WTC11 (cell line): ENCODE measurements at regions not wholly inside any gene's neighbourhood (a gene's known extent, or its start where the extent isn't known, plus 50 kb on each side); places are given as distances from the start of the nearest gene placed in this dataset.

Experiments
- ATAC-seq: fragments of 200-7000 bp; cut with Tn5 transposase; 2 replicates; pipeline ENCODE4 v1.10.0; 2021; ENCODE audit warnings: mild to moderate bottlenecking, moderate library complexity
- CTCF ChIA-PET: fragments of 300-600 bp; sonication (Branson Sonifier 250); formaldehyde crosslinking; loops from one replicate; lab custom pipeline; 2021; ENCODE audit warnings: antibody characterized with exemption; lab: Charles Lee
- POLR2A ChIA-PET: fragments of 350-600 bp; sonication (Branson Sonifier 250); formaldehyde crosslinking; loops from one replicate; lab custom pipeline; 2021; ENCODE audit warnings: antibody characterized with exemption; lab: Charles Lee
- DNase-seq: peaks from one replicate; pipeline ENCODE4 v3.0.0; 2021; ENCODE audit warnings: low spot score
- H3K27ac Mint-ChIP-seq: 2 replicates; pipeline ENCODE4 v1.8.0; 2021; ENCODE audit warnings: mixed read lengths
- H3K27me3 Mint-ChIP-seq: 2 replicates; pipeline ENCODE4 v1.8.0; 2021; ENCODE audit warnings: low read depth, mild to moderate bottlenecking, moderate library complexity, mixed read lengths
- H3K36me3 Mint-ChIP-seq: 2 replicates; pipeline ENCODE4 v1.8.0; 2021; ENCODE audit warnings: mixed read lengths
- H3K4me1 Mint-ChIP-seq: 2 replicates; pipeline ENCODE4 v1.8.0; 2022; ENCODE audit warnings: mixed read lengths
- H3K4me3 Mint-ChIP-seq: 2 replicates; pipeline ENCODE4 v1.8.0; 2021; ENCODE audit warnings: mild to moderate bottlenecking, moderate library complexity, mixed read lengths
- H3K9me3 Mint-ChIP-seq: 2 replicates; pipeline ENCODE4 v1.8.0; 2021; ENCODE audit warnings: mixed read lengths
- CBFB ChIP-seq: sonication (generic); formaldehyde crosslinking; IDR thresholded peaks from 2 replicates; pipeline ENCODE4 v1.8.1; 2022; ENCODE audit warnings: mild to moderate bottlenecking, low read depth, missing genetic modification reagents
- ELF4 ChIP-seq: sonication (generic); formaldehyde crosslinking; IDR thresholded peaks from 2 replicates; pipeline ENCODE4 v1.8.1; 2022; ENCODE audit warnings: low read depth, mild to moderate bottlenecking, moderate library complexity, missing genetic modification reagents
- JAZF1 ChIP-seq: fragments of 250-450 bp; sonication (Bioruptor Pico); IDR thresholded peaks from 2 replicates; pipeline ENCODE4 v1.9.0; 2021; ENCODE audit warnings: moderate library complexity, mild to moderate bottlenecking, inconsistent platforms
- JUN ChIP-seq: sonication (generic); formaldehyde crosslinking; IDR thresholded peaks from 2 replicates; pipeline ENCODE4 v1.8.0; 2023; ENCODE audit warnings: mild to moderate bottlenecking, missing genetic modification reagents
- NFYB ChIP-seq: sonication (generic); formaldehyde crosslinking; conservative IDR thresholded peaks from 2 replicates; pipeline ENCODE4 v1.8.0; 2022; ENCODE audit warnings: low read depth, missing genetic modification reagents
- SMAD4 ChIP-seq: sonication (generic); formaldehyde crosslinking; IDR thresholded peaks from 2 replicates; pipeline ENCODE4 v1.8.0; 2022; ENCODE audit warnings: mild to moderate bottlenecking, missing genetic modification reagents
- SP1 ChIP-seq: sonication (generic); formaldehyde crosslinking; conservative IDR thresholded peaks from 2 replicates; pipeline ENCODE4 v1.8.1; 2022; ENCODE audit warnings: missing genetic modification reagents
- TP53 ChIP-seq: sonication (generic); formaldehyde crosslinking; IDR thresholded peaks from 2 replicates; pipeline ENCODE4 v1.8.1; 2023; ENCODE audit warnings: mild to moderate bottlenecking, missing genetic modification reagents
- ZBTB21 ChIP-seq: sonication (generic); formaldehyde crosslinking; IDR thresholded peaks from 2 replicates; pipeline ENCODE4 v1.8.1; 2023; ENCODE audit warnings: mild to moderate bottlenecking, missing genetic modification reagents, borderline replicate concordance
- ZNF121 ChIP-seq: sonication (generic); formaldehyde crosslinking; IDR thresholded peaks from 2 replicates; pipeline ENCODE4 v1.8.0; 2023; ENCODE audit warnings: missing genetic modification reagents
- ZNF138 ChIP-seq: sonication (generic); formaldehyde crosslinking; conservative IDR thresholded peaks from 2 replicates; pipeline ENCODE4 v1.8.1; 2022; ENCODE audit warnings: mild to moderate bottlenecking, moderate library complexity, missing genetic modification reagents
- TF ChIP-seq, protein P1 (sequence below): sonication (generic); formaldehyde crosslinking; IDR thresholded peaks from 2 replicates; pipeline ENCODE4 v1.8.1; 2022; ENCODE audit warnings: mild to moderate bottlenecking, missing genetic modification reagents, moderate library complexity, borderline replicate concordance
- TF ChIP-seq, protein P2 (sequence below): sonication (generic); formaldehyde crosslinking; IDR thresholded peaks from 2 replicates; pipeline ENCODE4 v1.8.0; 2022; ENCODE audit warnings: mild to moderate bottlenecking, missing genetic modification reagents
- TF ChIP-seq, protein P3 (sequence below): sonication (generic); formaldehyde crosslinking; IDR thresholded peaks from 2 replicates; pipeline ENCODE4 v1.8.1; 2023; ENCODE audit warnings: mild to moderate bottlenecking, missing genetic modification reagents, moderate library complexity
- TF ChIP-seq, protein P4 (sequence below): sonication (generic); formaldehyde crosslinking; IDR thresholded peaks from 2 replicates; pipeline ENCODE4 v1.8.0; 2023; ENCODE audit warnings: mild to moderate bottlenecking, missing genetic modification reagents
- TF ChIP-seq, protein P5 (sequence below): sonication (generic); formaldehyde crosslinking; IDR thresholded peaks from 2 replicates; pipeline ENCODE4 v1.8.1; 2023; ENCODE audit warnings: mild to moderate bottlenecking, missing genetic modification reagents, moderate library complexity
- TF ChIP-seq, protein P6 (sequence below): fragments of 250-450 bp; sonication (Bioruptor Pico); IDR thresholded peaks from 2 replicates; pipeline ENCODE4 v2.1.2; 2022; ENCODE audit warnings: mild to moderate bottlenecking, moderate library complexity
- TF ChIP-seq, protein P7 (sequence below): fragments of 250-450 bp; sonication (Bioruptor Pico); IDR thresholded peaks from 2 replicates; pipeline ENCODE4 v1.9.0; 2021; ENCODE audit warnings: mild to moderate bottlenecking

DNA sequence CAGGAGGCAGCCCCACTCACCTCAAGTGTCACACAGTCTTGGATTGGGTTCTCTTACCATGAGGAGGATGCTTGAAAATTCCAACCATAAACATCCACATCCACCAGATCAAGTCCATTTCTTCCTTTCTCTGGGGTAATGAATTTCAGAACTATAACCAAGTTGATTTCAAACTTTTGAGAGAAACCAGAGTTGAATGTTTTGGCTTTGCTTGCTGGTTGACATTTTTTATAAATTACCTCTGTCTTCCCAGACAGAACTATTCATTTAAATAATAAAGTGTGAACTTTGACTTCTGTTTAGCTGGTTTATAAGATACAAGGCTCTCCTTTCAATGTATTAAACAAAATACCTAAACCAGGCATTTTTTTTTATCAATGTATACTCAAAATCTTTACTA is 550.7 kb downstream of the KCTD12 start:
- POLR2A ChIA-PET: no interaction called here
- no peak overlapping the region for H3K27ac Mint-ChIP-seq
- TF ChIP-seq, protein P1, sequence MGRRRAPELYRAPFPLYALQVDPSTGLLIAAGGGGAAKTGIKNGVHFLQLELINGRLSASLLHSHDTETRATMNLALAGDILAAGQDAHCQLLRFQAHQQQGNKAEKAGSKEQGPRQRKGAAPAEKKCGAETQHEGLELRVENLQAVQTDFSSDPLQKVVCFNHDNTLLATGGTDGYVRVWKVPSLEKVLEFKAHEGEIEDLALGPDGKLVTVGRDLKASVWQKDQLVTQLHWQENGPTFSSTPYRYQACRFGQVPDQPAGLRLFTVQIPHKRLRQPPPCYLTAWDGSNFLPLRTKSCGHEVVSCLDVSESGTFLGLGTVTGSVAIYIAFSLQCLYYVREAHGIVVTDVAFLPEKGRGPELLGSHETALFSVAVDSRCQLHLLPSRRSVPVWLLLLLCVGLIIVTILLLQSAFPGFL (CRISPR knock-in tag): no peak
- no peak for TF ChIP-seq NFYB (CRISPR knock-in tag)
- TF ChIP-seq, protein P2, sequence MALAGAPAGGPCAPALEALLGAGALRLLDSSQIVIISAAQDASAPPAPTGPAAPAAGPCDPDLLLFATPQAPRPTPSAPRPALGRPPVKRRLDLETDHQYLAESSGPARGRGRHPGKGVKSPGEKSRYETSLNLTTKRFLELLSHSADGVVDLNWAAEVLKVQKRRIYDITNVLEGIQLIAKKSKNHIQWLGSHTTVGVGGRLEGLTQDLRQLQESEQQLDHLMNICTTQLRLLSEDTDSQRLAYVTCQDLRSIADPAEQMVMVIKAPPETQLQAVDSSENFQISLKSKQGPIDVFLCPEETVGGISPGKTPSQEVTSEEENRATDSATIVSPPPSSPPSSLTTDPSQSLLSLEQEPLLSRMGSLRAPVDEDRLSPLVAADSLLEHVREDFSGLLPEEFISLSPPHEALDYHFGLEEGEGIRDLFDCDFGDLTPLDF (CRISPR knock-in tag): no peak
- TF ChIP-seq JAZF1 (CRISPR knock-in tag): no peak
- TF ChIP-seq, all 79 proteins: peak for 0
- no peak for DNase-seq
- Mint-ChIP-seq H3K4me1 (no peaks in the 10 kb centered on the region), H3K9me3 (no peaks in the 10 kb centered on the region), H3K27me3 (peaks cover 77% of the 10 kb centered on the region), H3K36me3 (no peaks in the 10 kb centered on the region), H3K4me3 (no peak overlapping the region)
- CTCF ChIA-PET: no interaction called here
- no peak for ATAC-seq

DNA sequence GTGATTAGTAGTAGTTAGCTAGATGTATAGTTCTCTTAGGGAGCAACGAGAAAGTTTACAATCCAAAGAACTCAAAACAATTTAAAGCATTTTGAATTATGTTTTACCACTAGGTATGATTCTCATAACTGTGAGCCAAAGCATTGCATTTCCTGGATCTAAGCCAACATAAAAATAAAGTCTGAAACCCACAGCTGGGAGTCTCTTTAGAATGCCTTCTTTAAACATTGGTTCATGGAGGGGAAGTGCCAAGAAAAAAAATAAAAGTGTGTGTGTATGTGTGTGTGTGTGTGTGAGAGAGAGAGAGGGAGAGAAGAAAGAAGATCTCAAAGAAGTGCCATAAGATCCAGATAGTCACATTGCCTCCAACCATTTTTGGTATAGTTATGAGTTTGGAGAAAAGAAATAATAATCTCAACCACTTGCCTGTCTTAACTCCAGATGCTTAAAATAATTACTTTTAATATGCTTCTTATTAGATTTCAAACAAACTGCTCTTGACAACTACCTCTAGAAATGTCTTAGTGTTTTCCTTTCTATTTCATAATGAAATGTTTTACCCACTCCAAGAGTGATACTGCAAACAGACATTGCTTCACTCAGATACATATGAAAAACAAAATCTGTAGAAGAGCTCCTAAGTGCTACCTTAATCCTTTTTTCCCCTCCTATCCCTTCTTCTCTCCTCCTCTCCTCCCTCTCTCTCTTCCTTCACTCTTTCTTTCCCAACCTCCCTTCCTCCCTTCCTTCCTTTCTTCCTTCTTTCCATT is 554.1 kb downstream of the KCTD12 start:
- Mint-ChIP-seq H3K36me3 (no peaks in the 10 kb centered on the region), H3K27ac (no peak overlapping the region), H3K4me3 (no peak overlapping the region), H3K4me1 (no peaks in the 10 kb centered on the region), H3K27me3 (peaks cover 51% of the 10 kb centered on the region), H3K9me3 (no peaks in the 10 kb centered on the region)
- no peak for ATAC-seq
- ChIA-PET POLR2A (no interaction called here), CTCF (no interaction called here)
- DNase-seq: no peak
- no peak for TF ChIP-seq CBFB
- TF ChIP-seq ELF4: no peak
- no peak for TF ChIP-seq SMAD4
- TF ChIP-seq ZNF121 (CRISPR knock-in tag): no peak
- TF ChIP-seq ZBTB21 (CRISPR knock-in tag): no peak
- no peak for TF ChIP-seq TP53 (CRISPR knock-in tag)
- no peak for TF ChIP-seq ZNF138 (CRISPR knock-in tag)
- TF ChIP-seq, protein P3, sequence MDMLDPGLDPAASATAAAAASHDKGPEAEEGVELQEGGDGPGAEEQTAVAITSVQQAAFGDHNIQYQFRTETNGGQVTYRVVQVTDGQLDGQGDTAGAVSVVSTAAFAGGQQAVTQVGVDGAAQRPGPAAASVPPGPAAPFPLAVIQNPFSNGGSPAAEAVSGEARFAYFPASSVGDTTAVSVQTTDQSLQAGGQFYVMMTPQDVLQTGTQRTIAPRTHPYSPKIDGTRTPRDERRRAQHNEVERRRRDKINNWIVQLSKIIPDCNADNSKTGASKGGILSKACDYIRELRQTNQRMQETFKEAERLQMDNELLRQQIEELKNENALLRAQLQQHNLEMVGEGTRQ (CRISPR knock-in tag): no peak
- TF ChIP-seq SP1 (CRISPR knock-in tag): no peak
- TF ChIP-seq, protein P4, sequence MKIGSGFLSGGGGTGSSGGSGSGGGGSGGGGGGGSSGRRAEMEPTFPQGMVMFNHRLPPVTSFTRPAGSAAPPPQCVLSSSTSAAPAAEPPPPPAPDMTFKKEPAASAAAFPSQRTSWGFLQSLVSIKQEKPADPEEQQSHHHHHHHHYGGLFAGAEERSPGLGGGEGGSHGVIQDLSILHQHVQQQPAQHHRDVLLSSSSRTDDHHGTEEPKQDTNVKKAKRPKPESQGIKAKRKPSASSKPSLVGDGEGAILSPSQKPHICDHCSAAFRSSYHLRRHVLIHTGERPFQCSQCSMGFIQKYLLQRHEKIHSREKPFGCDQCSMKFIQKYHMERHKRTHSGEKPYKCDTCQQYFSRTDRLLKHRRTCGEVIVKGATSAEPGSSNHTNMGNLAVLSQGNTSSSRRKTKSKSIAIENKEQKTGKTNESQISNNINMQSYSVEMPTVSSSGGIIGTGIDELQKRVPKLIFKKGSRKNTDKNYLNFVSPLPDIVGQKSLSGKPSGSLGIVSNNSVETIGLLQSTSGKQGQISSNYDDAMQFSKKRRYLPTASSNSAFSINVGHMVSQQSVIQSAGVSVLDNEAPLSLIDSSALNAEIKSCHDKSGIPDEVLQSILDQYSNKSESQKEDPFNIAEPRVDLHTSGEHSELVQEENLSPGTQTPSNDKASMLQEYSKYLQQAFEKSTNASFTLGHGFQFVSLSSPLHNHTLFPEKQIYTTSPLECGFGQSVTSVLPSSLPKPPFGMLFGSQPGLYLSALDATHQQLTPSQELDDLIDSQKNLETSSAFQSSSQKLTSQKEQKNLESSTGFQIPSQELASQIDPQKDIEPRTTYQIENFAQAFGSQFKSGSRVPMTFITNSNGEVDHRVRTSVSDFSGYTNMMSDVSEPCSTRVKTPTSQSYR (CRISPR knock-in tag): no peak
- TF ChIP-seq, protein P5, sequence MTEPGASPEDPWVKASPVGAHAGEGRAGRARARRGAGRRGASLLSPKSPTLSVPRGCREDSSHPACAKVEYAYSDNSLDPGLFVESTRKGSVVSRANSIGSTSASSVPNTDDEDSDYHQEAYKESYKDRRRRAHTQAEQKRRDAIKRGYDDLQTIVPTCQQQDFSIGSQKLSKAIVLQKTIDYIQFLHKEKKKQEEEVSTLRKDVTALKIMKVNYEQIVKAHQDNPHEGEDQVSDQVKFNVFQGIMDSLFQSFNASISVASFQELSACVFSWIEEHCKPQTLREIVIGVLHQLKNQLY: no peak
- TF ChIP-seq JAZF1 (CRISPR knock-in tag): no peak
- TF ChIP-seq, protein P6, sequence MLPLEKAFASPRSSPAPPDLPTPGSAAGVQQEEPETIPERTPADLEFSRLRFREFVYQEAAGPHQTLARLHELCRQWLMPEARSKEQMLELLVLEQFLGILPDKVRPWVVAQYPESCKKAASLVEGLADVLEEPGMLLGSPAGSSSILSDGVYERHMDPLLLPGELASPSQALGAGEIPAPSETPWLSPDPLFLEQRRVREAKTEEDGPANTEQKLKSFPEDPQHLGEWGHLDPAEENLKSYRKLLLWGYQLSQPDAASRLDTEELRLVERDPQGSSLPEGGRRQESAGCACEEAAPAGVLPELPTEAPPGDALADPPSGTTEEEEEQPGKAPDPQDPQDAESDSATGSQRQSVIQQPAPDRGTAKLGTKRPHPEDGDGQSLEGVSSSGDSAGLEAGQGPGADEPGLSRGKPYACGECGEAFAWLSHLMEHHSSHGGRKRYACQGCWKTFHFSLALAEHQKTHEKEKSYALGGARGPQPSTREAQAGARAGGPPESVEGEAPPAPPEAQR: no peak
- TF ChIP-seq, protein P7, sequence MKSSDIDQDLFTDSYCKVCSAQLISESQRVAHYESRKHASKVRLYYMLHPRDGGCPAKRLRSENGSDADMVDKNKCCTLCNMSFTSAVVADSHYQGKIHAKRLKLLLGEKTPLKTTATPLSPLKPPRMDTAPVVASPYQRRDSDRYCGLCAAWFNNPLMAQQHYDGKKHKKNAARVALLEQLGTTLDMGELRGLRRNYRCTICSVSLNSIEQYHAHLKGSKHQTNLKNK (CRISPR knock-in tag): no peak
- TF ChIP-seq JUN: no peak
